Esophagus muscularis mucosa (tissue), 4 donors: ENCODE measurements at regions not wholly inside any gene's neighbourhood (a gene's known extent, or its start where the extent isn't known, plus 50 kb on each side); places are given as distances from the start of the nearest gene placed in this dataset.

Experiments used
- CTCF ChIP-seq, 3 experiments: fragments of 200-600 bp in 2 of 3; fragments of 450-650 bp in 1 of 3; sonication (generic) in 2 of 3; IDR thresholded peaks; one replicate each; pipeline ENCODE4 v1.5.1; 2017 to 2019; ENCODE audit warnings: antibody characterized with exemption in 3 of 3, mild to moderate bottlenecking in 2 of 3, moderate library complexity in 1 of 3
- EP300 ChIP-seq: sonication (generic); formaldehyde crosslinking; IDR thresholded peaks from one replicate; pipeline ENCODE4 v1.6.1; 2017; ENCODE audit warnings: antibody characterized with exemption
- POLR2A ChIP-seq: fragments of 450-650 bp; IDR thresholded peaks from one replicate; pipeline ENCODE4 v1.6.1; 2017; ENCODE audit warnings: antibody characterized with exemption, moderate library complexity, mild to moderate bottlenecking, low read depth
- POLR2AphosphoS5 ChIP-seq, 2 donors: sonication (generic); formaldehyde crosslinking; IDR thresholded peaks; one replicate each; pipeline ENCODE4 v1.6.1; 2017; ENCODE audit warnings: antibody characterized with exemption in 2 of 2

DNA sequence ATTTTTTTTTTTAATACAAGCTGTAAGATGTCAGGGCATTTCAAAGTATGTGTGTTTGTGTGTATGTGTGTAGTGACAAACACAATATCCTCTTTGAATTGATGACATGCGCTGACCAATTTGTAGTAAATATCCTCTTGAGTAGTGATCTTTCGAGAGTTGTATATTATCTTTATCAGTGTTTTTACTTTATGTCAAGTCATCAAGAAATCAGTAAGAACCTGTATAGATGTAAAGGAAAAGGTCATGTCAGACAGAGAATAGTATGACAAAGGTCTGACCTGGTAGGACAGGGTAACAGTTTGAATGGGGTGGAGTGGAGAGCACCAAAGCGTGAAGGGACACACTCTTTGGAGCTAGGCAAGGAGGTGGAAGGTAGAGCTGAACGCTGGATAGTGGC, 1931.4 kb upstream of the CELF4 start:
- TF ChIP-seq CTCF (IDR thresholded peaks at IDR 0.05) = no peak
- TF ChIP-seq POLR2A = no peak
- TF ChIP-seq POLR2AphosphoS5 (IDR thresholded peaks at IDR 0.05) = no peak
- TF ChIP-seq EP300 = no peak
